NCI-H1105 (cell line): ENCODE measurements at regions not wholly inside any gene's neighbourhood (a gene's known extent, or its start where the extent isn't known, plus 50 kb on each side); places are given as distances from the start of the nearest gene placed in this dataset.
A peak's percentile ranks its signal among the peaks of the same experiment; 100 is the strongest.

Experiments
- DNase-seq: peaks from one replicate; lab custom pipeline; 2025; lab: John Stamatoyannopoulos, UW

GRCh38 chr7:155216475-155217272 is 81.0 kb upstream of the INSIG1 start:
- DNase-seq, result no peak

GRCh38 chr7:155217634-155218033 is 80.0 kb upstream of the INSIG1 start:
- no peak for DNase-seq

GRCh38 chr7:155218276-155219153 is 79.2 kb upstream of the INSIG1 start:
- no peak for DNase-seq

DNA sequence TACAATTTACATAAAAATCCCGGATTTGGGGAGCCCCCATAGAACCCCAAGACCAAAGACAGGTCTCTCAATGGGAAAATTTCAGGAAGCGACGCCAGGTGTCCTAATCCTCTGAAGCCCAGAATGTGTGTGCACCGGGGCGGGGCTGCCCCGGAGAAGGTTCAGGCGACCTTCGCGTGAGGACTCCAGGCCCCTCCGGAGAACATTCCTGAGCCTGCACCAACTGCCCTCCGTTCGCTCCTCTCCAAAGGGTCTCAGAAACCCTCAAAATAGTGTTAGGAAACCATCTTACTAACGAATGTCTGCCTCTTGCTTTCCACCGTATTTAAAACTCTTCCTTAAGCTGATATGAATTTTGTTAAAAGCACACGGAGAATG is 78.5 kb upstream of the INSIG1 start:
- no peak for DNase-seq

GRCh38 chr7:155219947-155220769 is 77.5 kb upstream of the INSIG1 start:
- no peak for DNase-seq

DNA sequence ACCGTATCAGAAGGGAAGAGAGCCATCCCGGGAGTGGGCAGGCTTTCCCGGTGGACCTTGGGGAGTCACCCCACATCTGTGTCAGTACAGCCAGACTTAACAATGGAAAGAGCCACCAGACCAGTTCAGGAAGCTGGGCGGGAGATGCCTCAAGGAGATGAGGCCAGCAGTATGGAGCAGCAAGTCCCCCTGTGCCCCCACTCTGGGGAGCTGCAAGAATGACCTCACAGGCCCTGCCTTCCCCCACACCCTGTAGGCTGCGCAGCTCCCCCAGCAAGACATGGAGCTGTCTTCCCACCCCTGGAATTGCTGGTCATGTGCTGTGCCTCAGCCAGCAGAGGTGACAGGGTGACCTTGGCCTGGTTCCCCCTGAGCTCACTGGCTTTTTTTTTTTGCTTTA is 76.8 kb upstream of the INSIG1 start:
- no peak for DNase-seq

- no peak for DNase-seq
Observed at GRCh38 chr7:155221547-155221946, 76.1 kb upstream of the INSIG1 start.

GRCh38 chr7:155222061-155222460 is 75.6 kb upstream of the INSIG1 start:
- no peak for DNase-seq

GRCh38 chr7:155222573-155222972 is 75.1 kb upstream of the INSIG1 start:
- DNase-seq, result no peak

- no peak for DNase-seq
Observed at GRCh38 chr7:155223021-155223420, 74.7 kb upstream of the INSIG1 start.

DNA sequence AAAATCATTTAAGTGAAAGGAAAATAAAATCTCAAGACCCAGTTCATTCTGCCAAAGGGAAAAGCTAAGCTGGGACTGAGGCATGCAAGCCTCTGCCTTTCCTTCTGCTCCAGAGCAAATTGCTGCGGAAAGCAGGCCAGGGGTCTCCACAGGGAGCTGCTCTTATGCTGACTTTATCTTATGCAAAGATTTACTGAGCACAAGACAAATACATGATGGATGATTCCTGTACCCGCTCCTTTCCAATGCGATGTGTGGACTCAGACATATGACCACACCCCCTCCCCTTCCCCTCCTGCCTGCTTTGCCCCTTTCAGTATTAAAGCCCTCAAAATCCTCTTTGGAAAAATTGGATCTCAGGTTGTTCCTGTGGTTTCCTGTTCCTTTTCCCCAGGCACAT is 74.2 kb upstream of the INSIG1 start:
- DNase-seq, result no peak

DNA sequence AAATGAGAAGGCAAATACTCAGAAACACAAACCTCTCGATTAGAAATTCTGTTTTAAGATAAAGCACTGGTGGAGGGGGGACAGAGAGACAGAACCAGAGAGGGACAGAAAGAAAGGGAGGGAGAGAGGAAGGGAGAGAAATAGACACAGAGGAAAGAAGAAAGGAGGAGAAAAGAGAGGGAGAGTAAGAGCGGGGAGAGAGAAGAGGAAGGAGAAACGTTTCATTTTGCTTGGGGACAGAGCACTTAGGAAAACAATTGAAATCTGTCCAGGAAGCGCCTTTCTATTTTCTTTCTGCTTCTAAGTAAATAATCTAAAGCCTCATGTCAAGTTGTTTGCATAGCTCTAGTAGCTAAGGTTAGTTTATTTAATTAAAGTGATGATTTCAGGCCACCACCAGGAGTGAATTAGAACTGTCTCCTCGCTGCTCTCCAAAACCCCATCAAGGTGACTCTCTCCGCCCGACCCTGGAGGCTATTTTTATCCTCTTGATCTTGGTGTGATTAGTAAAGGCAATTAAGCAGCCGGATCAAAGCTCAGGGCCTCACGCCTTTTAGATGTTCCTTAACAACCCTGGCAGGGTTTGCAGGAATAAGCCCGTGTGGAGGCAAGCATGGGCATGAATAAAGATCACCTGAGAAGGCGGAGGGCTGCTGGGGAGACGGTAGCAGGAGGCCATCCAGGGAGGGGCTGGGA is 73.4 kb upstream of the INSIG1 start:
- DNase-seq, result peak; percentile 89

DNA sequence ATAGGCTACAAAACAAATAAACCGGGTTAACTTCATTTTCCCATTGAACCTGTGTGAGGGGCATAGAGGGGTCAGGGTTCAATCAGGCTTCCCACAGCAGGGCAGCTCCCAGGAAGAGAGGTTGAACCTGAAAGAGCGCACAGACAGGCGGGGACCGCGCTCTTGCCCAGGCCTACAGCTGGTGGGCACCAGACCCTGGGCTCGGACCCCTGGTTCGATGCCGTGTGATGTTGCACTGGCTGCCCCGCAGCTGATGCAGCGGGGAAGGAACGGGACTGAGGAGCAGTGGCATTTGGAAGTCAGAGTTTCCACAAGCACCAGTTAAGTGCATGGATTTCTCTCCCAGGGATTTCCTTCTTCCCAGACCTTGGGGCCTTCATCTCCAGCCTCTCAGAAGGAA is 72.6 kb upstream of the INSIG1 start:
- DNase-seq, result no peak

- DNase-seq, result no peak
Observed at GRCh38 chr7:155225516-155225915, 72.2 kb upstream of the INSIG1 start.

GRCh38 chr7:155226261-155227003 is 71.2 kb upstream of the INSIG1 start:
- no peak for DNase-seq

DNA sequence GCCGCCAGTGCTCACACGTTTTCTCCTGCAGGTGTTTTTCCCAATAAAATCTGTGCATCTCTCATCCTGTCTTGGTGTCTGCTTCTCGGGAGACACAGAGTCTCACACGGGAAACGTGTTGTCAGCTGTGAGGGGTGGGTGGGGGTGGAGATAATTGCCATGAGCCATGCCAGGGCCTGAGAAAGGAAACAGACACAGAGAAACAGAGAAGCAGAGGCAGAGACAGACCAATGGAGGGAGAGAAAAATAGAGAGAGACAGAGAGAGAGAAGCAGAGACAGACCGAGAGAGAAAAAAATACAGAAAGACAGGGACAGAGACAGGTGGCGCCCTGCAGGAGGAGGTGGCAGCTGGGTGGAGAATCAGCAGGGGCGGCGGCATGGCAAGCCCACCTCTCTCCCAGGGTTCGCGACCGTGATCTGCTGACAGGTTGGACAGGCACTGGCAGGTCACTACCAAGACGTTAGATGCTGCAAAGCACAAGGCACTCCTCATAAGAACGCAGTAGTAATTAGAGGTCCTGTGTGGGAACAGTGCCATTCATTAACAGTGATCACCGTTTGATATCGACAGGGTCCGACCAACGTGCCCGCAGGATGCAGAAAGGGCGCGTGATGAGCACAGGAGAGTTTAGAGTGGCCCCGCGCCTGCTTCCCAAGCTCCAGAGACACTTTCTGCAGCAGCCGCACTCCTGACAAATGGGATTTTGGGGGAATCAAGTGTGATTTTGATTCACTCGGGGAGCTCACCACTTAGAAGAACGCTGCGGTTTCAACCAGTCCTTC is 70.5 kb upstream of the INSIG1 start:
- no peak for DNase-seq

DNA sequence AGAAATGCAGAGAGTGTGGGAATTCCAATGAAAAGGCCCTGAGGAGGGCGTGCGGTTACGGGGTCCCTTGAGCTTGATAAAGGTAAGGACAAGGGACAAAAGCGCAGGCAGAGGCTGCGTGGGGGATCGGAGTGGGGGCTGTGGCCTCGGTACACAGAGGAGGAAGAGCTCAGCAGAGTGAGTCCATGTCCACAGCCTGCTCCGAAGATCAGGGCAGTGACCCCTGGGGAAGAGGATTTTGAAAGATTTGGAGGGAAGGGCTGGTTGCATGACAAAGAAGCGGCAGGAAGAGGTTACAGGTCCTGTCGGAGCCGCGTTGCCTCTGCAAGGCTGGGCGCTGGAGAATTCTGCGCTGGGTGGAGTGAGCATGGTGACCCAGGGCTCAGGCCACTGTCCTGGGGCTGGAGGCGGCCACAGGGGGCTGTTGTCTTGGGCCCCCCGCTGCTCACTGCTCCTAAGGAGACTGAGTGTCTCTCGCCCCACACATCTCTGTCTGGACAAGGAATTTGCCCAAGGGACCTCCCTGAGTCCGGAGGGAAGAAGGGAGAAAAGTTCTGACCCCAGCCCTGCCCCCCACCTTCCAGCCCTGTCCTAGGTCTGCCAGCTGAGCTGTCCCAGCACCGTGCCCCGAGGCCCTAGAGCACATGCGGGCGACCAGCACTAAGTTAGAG is 69.8 kb upstream of the INSIG1 start:
- no peak for DNase-seq

DNA sequence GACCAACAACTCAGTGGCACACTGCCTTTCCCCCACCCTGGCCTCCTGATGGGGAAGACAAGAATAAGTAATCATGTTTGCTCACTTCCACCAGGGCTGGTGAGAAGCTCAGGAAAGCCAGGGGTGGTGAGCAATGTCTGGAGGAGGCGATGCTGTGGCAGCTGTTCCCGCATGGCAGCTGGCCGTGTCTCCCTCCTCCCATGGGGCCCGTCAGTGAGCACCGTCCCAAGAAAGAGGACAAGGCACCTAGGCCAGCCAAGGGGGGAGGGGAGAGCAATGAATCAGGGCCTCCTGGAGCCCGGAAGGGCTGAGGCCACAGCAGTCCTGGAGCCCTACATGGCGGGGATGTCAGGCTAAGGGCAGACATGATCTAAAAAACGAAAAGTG is 69.2 kb upstream of the INSIG1 start:
- no peak for DNase-seq

DNA sequence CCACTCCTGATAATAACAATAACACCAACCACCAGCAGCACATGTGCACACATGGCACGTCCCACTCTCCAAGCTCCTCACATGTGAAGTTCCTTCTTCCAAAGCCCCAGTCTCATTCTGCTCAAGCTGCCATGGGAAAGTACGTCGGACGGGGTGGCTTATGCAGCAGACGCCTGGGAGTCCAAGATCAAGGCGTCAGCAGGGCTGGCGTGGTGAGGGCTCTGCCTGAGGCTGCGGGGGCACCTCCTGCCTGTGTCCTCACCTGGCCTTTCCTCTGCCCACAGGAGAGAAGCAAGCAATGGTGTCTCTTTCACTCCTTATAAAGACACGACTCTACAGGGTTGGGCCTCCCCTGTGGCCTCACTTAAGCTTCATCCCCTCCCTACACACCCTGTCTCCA is 68.8 kb upstream of the INSIG1 start:
- no peak for DNase-seq
